ENCODE measurements at regions not wholly inside any gene's neighbourhood (a gene's known extent, or its start where the extent isn't known, plus 50 kb on each side); places are given as distances from the start of the nearest gene placed in this dataset.

DNA sequence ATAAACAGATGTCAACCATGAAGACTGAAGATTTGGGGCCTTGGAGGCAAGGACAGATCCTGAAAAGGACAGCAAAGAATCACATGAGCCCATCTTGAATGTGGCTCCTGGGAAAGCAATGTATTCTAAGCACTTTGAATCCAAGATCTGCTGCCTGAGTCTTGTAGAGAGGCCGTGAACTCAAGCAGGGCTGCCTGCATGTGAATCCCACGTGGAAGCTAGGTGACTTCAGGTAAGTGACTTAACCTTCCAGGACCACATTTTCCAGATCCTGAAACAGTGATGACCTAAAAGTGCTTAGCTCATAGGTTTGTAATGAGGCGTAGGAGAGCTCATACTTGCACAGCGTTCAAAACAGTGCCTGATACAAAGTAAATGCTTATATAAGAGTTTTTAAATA, 373.0 kb upstream of the SALL1 start:
- TF ChIP-seq, protein P1, sequence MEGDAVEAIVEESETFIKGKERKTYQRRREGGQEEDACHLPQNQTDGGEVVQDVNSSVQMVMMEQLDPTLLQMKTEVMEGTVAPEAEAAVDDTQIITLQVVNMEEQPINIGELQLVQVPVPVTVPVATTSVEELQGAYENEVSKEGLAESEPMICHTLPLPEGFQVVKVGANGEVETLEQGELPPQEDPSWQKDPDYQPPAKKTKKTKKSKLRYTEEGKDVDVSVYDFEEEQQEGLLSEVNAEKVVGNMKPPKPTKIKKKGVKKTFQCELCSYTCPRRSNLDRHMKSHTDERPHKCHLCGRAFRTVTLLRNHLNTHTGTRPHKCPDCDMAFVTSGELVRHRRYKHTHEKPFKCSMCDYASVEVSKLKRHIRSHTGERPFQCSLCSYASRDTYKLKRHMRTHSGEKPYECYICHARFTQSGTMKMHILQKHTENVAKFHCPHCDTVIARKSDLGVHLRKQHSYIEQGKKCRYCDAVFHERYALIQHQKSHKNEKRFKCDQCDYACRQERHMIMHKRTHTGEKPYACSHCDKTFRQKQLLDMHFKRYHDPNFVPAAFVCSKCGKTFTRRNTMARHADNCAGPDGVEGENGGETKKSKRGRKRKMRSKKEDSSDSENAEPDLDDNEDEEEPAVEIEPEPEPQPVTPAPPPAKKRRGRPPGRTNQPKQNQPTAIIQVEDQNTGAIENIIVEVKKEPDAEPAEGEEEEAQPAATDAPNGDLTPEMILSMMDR (IDR thresholded peaks at IDR 0.05) = no peak
- no peak for TF ChIP-seq ZFX (IDR thresholded peaks at IDR 0.05; ENCODE audit: borderline replicate concordance)
